Panc1 (cell line): ENCODE measurements at regions not wholly inside any gene's neighbourhood (a gene's known extent, or its start where the extent isn't known, plus 50 kb on each side); places are given as distances from the start of the nearest gene placed in this dataset.

Source experiments
- ATAC-seq: fragments of 200-7000 bp; cut with Tn5 transposase; 2 replicates; pipeline ENCODE4 v1.9.1; 2020; ENCODE audit warnings: mild to moderate bottlenecking, moderate library complexity
- BruUV-seq: library from RNA; stranded (reverse); fragments of 400-500 nt; replicated peaks from 2 replicates; lab custom pipeline; 2021; lab: Mats Ljungman, UMichigan
- CTCF ChIA-PET: fragments of 300-600 bp; sonication (Branson Sonifier 250); formaldehyde crosslinking; loops from one replicate; lab custom pipeline; 2022; ENCODE audit warnings: antibody characterized with exemption; lab: Charles Lee
- POLR2A ChIA-PET: fragments of 300-600 bp; sonication (Branson Sonifier 250); formaldehyde crosslinking; loops from one replicate; lab custom pipeline; 2022; ENCODE audit warnings: antibody characterized with exemption; lab: Charles Lee
- DNase-seq: peaks from one replicate; pipeline ENCODE4 v3.0.0-alpha.2; 2010; ENCODE audit warnings: low read depth, low spot score
- H3K27ac ChIP-seq: 2 replicates; pipeline ENCODE4 v1.5.1; 2011; ENCODE audit warnings: mild to moderate bottlenecking, low read length, inconsistent platforms
- H3K27me3 ChIP-seq: fragments of 200-500 bp; sonication (Bioruptor generic); 2 replicates; pipeline ENCODE4 v1.6.0; 2014; ENCODE audit warnings: low read length, inconsistent platforms; ENCODE audit not compliant: control insufficient read depth, insufficient read depth
- H3K36me3 ChIP-seq: fragments of 200-500 bp; sonication (Bioruptor generic); 2 replicates; pipeline ENCODE4 v1.5.1; 2014; ENCODE audit warnings: inconsistent platforms, mild to moderate bottlenecking, low read length, moderate library complexity; ENCODE audit not compliant: control insufficient read depth, insufficient read depth
- H3K4me1 ChIP-seq: 2 replicates; pipeline ENCODE4 v1.5.1; 2011; ENCODE audit warnings: inconsistent platforms, mild to moderate bottlenecking, low read length, moderate library complexity; ENCODE audit not compliant: control insufficient read depth, insufficient read depth
- H3K4me3 ChIP-seq, 2 experiments: 2 replicates each; pipeline ENCODE4 v1.5.1; 2011 to 2012; ENCODE audit warnings: low read depth in 2 of 2, low read length in 2 of 2, mild to moderate bottlenecking in 2 of 2, inconsistent platforms in 1 of 2, moderate library complexity in 1 of 2
- H3K9me3 ChIP-seq: fragments of 200-500 bp; sonication (Bioruptor generic); 2 replicates; pipeline ENCODE4 v1.5.1; 2014; ENCODE audit warnings: low read depth, mild to moderate bottlenecking, inconsistent platforms, low read length, moderate library complexity; ENCODE audit not compliant: control insufficient read depth, insufficient read depth
- CTCF ChIP-seq: fragments of 450-650 bp; IDR thresholded peaks from 2 replicates; pipeline ENCODE4 v1.5.1; 2017; ENCODE audit warnings: mild to moderate bottlenecking
- POLR2AphosphoS5 ChIP-seq: IDR thresholded peaks from 2 replicates; pipeline ENCODE4 v1.6.1; 2012; ENCODE audit warnings: mild to moderate bottlenecking, low read depth, low read length, moderate library complexity
- SIN3A ChIP-seq: IDR thresholded peaks from 2 replicates; pipeline ENCODE4 v1.6.1; 2012; ENCODE audit warnings: low read depth, mild to moderate bottlenecking, low read length, moderate library complexity, borderline replicate concordance; ENCODE audit not compliant: insufficient read depth
- TCF7L2 ChIP-seq: IDR thresholded peaks from 2 replicates; pipeline ENCODE4 v1.6.1; 2011; ENCODE audit warnings: mild to moderate bottlenecking, low read depth, low read length, inconsistent platforms
- in situ Hi-C: cut with HindIII; loops from 2 replicates; pipeline ENCODE4 v1.10.0; 2016; ENCODE audit warnings: low sequenced_read_pairs, low pct_unique_long_range_greater_than_20kb
- intact Hi-C: fragments of 100-400 bp; cut with micrococcal nuclease; formaldehyde crosslinking; loops from one replicate; pipeline ENCODE4 v1.10.0; 2022; ENCODE audit not compliant: unreplicated experiment
- TF ChIP-seq, protein P1 (sequence below), 2 experiments: IDR thresholded peaks; 2 replicates each; pipeline ENCODE4 v1.6.1; 2011 to 2012; ENCODE audit warnings: low read depth in 2 of 2, control low read depth in 1 of 2, low read length in 1 of 2, mild to moderate bottlenecking in 1 of 2, moderate library complexity in 1 of 2; ENCODE audit not compliant: insufficient read depth in 1 of 2

DNA sequence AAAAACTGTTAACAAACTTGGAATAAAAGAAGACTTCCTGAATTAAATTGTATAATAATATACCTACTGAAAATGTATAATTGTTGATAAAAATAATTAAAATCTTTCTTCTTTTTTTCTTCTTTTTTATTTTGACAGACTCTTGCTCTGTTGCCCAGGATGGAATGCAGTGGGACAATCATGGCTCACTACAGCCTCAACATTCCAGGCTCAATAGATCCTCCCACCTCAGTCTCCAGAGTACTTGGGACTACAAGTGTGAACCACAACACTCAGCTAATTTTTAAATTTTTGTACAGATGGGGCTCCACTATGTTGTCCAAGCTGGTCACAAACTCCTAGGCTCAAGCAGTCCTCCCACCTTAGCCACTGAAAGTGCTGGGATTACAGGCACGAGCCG is 1063.8 kb upstream of the CNTN5 start:
- intact Hi-C loops, result no loop called here
- ChIA-PET CTCF (no interaction called here), POLR2A (interaction anchor here (0.7 kb wide), 1 partner anchor 1219 kb away, joined by 3 read pairs; no protein-coding TSS in a partner anchor)
- ATAC-seq, result no peak
- in situ Hi-C loops, result no loop called here
- H3K4me1 ChIP-seq, result no peaks in the 10 kb centered on the region
- H3K27ac ChIP-seq, result no peak overlapping the region
- H3K9me3 ChIP-seq, result peaks cover 7% of the 10 kb centered on the region; the same call in 1 of the 2 replicates
- no peaks in the 10 kb centered on the region for H3K36me3 ChIP-seq
- no peak overlapping the region for H3K4me3 ChIP-seq
- no peaks in the 10 kb centered on the region for H3K27me3 ChIP-seq
- no peak for DNase-seq
- TF ChIP-seq POLR2AphosphoS5 (no peak), TCF7L2 (no peak), SIN3A (no peak), CTCF (no peak)
- TF ChIP-seq, protein P1, sequence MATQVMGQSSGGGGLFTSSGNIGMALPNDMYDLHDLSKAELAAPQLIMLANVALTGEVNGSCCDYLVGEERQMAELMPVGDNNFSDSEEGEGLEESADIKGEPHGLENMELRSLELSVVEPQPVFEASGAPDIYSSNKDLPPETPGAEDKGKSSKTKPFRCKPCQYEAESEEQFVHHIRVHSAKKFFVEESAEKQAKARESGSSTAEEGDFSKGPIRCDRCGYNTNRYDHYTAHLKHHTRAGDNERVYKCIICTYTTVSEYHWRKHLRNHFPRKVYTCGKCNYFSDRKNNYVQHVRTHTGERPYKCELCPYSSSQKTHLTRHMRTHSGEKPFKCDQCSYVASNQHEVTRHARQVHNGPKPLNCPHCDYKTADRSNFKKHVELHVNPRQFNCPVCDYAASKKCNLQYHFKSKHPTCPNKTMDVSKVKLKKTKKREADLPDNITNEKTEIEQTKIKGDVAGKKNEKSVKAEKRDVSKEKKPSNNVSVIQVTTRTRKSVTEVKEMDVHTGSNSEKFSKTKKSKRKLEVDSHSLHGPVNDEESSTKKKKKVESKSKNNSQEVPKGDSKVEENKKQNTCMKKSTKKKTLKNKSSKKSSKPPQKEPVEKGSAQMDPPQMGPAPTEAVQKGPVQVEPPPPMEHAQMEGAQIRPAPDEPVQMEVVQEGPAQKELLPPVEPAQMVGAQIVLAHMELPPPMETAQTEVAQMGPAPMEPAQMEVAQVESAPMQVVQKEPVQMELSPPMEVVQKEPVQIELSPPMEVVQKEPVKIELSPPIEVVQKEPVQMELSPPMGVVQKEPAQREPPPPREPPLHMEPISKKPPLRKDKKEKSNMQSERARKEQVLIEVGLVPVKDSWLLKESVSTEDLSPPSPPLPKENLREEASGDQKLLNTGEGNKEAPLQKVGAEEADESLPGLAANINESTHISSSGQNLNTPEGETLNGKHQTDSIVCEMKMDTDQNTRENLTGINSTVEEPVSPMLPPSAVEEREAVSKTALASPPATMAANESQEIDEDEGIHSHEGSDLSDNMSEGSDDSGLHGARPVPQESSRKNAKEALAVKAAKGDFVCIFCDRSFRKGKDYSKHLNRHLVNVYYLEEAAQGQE (IDR thresholded peaks at IDR 0.05; ENCODE audit: insufficient read depth in 1 of 2, low read depth in 2 of 2, low read length in 1 of 2), result no peak
- BruUV-seq, result no TSS peak

GRCh38 chr11:97961431-97961830 is 1059.3 kb upstream of the CNTN5 start:
- CTCF ChIA-PET, result no interaction called here
- in situ Hi-C loops, result no loop called here
- intact Hi-C loops, result no loop called here
- Histone ChIP-seq H3K36me3 (no peaks in the 10 kb centered on the region), H3K9me3 (no peaks in the 10 kb centered on the region; the same call in 1 of the 2 replicates), H3K4me1 (no peaks in the 10 kb centered on the region), H3K27ac (no peak overlapping the region), H3K4me3 (no peak overlapping the region), H3K27me3 (no peaks in the 10 kb centered on the region)
- POLR2A ChIA-PET, result no interaction called here
- TF ChIP-seq, protein P1 (IDR thresholded peaks at IDR 0.05; ENCODE audit: insufficient read depth in 1 of 2, low read depth in 2 of 2, low read length in 1 of 2), result no peak
- TF ChIP-seq TCF7L2, result no peak
- TF ChIP-seq CTCF, result no peak
- ATAC-seq (no peak), DNase-seq (no peak)
- BruUV-seq, result no TSS peak
